Body of pancreas (tissue), 4 donors: ENCODE measurements at regions not wholly inside any gene's neighbourhood (a gene's known extent, or its start where the extent isn't known, plus 50 kb on each side); places are given as distances from the start of the nearest gene placed in this dataset.

Experiments used
- ATAC-seq: fragments of 150-250 bp; one replicate; pipeline ENCODE4 v1.9.1; 2016
- DNase-seq, 4 donors: peaks; one replicate each; pipeline ENCODE4 v3.0.0-alpha.2; 2019
- H3K27ac ChIP-seq, 4 donors: fragments of 200-600 bp; sonication (generic); 1 replicate in 3 of 4; 2 replicates in 1 of 4; pipeline versions ENCODE4 v1.5.1 to v1.6.1; 2016 to 2019; ENCODE audit warnings: mild to moderate bottlenecking in 1 of 4, mixed read lengths in 1 of 4, moderate library complexity in 1 of 4
- H3K27me3 ChIP-seq, 2 donors: fragments of 200-600 bp; sonication (generic); one replicate each; pipeline ENCODE4 v1.6.0; 2016; ENCODE audit warnings: mild to moderate bottlenecking in 1 of 2
- H3K36me3 ChIP-seq, 2 donors: fragments of 200-600 bp; sonication (generic); replicated peaks in 1 of 2; 2 replicates each; pipeline ENCODE4 v1.5.1; 2016; ENCODE audit warnings: low read depth in 2 of 2; ENCODE audit not compliant: insufficient read depth in 1 of 2
- H3K4me1 ChIP-seq: fragments of 200-600 bp; sonication (generic); one replicate; pipeline ENCODE4 v1.6.0; 2016
- H3K4me3 ChIP-seq, 2 donors: fragments of 200-600 bp; sonication (generic); 1 replicate in 1 of 2; 2 replicates in 1 of 2; pipeline ENCODE4 v1.5.1; 2016 to 2019
- H3K9me3 ChIP-seq, 3 donors: fragments of 200-600 bp; sonication (generic); 1 replicate in 2 of 3; 2 replicates in 1 of 3; pipeline ENCODE4 v1.5.1; 2016
- CTCF ChIP-seq, 7 experiments: fragments of 450-650 bp in 4 of 7; fragments of 200-600 bp in 3 of 7; sonication (generic) in 3 of 7; IDR thresholded peaks; one replicate each; pipeline ENCODE4 v1.5.1; 2016 to 2019; ENCODE audit warnings: antibody characterized with exemption in 7 of 7
- POLR2A ChIP-seq, 3 donors: fragments of 450-650 bp; IDR thresholded peaks; one replicate each; pipeline ENCODE4 v1.6.1; 2016; ENCODE audit warnings: antibody characterized with exemption in 3 of 3, mild to moderate bottlenecking in 2 of 3
- WGBS, 2 donors: methylation state at CpG; one replicate each; pipeline ENCODE4 v1.1.5; 2017; 5-methylcytosine and 5-hydroxymethylcytosine counted together
- intact Hi-C: fragments of 100-400 bp; cut with DNase I; formaldehyde crosslinking; loops from one replicate; pipeline ENCODE4 v1.15.1; 2023

GRCh38 chr1:209094384-209094783 is 489.1 kb upstream of the CAMK1G start:
- H3K9me3 ChIP-seq, result no peaks in the 10 kb centered on the region
- peaks cover 5% of the 10 kb centered on the region for H3K4me1 ChIP-seq
- no peak for DNase-seq
- no peak overlapping the region for H3K4me3 ChIP-seq
- no peaks in the 10 kb centered on the region for H3K36me3 ChIP-seq
- no peak for ATAC-seq
- no peaks in the 10 kb centered on the region for H3K27me3 ChIP-seq
- intact Hi-C loops, result no loop called here
- H3K27ac ChIP-seq, result no peak overlapping the region
- no peak for TF ChIP-seq CTCF (IDR thresholded peaks at IDR 0.05)
- TF ChIP-seq POLR2A (IDR thresholded peaks at IDR 0.05), result no peak

GRCh38 chr1:209095627-209096595 is 487.6 kb upstream of the CAMK1G start:
- Histone ChIP-seq H3K4me1 (peaks cover 5% of the 10 kb centered on the region), H3K27ac (no peak overlapping the region), H3K27me3 (no peaks in the 10 kb centered on the region), H3K9me3 (no peaks in the 10 kb centered on the region), H3K36me3 (no peaks in the 10 kb centered on the region), H3K4me3 (no peak overlapping the region)
- intact Hi-C loops, result no loop called here
- TF ChIP-seq POLR2A (IDR thresholded peaks at IDR 0.05) (no peak), CTCF (IDR thresholded peaks at IDR 0.05) (no peak)
- no peak for ATAC-seq
- peak in 1 of 4 donors; percentile 14 for DNase-seq
- WGBS, 2 donors, result 57 to 67% methylated on average over 9 of the region's 9 CpGs

- no peak for TF ChIP-seq CTCF (IDR thresholded peaks at IDR 0.05)
- no peak for TF ChIP-seq POLR2A (IDR thresholded peaks at IDR 0.05)
- no peaks in the 10 kb centered on the region for H3K36me3 ChIP-seq
- intact Hi-C loops, result no loop called here
- no peak overlapping the region for H3K27ac ChIP-seq
- WGBS, 2 donors, result 79 to 86% methylated on average over 5 of the region's 5 CpGs
- no peaks in the 10 kb centered on the region for H3K9me3 ChIP-seq
- H3K27me3 ChIP-seq, result no peaks in the 10 kb centered on the region
- no peak for ATAC-seq
- no peak overlapping the region for H3K4me3 ChIP-seq
- DNase-seq, result no peak
- peaks cover 5% of the 10 kb centered on the region for H3K4me1 ChIP-seq
These were observed 483.1 kb upstream of the CAMK1G start for GRCh38 chr1:209100460-209100859.

- Histone ChIP-seq H3K9me3 (no peaks in the 10 kb centered on the region), H3K27ac (no peak overlapping the region), H3K36me3 (no peaks in the 10 kb centered on the region), H3K27me3 (no peaks in the 10 kb centered on the region), H3K4me3 (no peak overlapping the region), H3K4me1 (peaks cover under 1% of the 10 kb centered on the region)
- DNase-seq (no peak), ATAC-seq (no peak)
- no peak for TF ChIP-seq CTCF (IDR thresholded peaks at IDR 0.05)
- no peak for TF ChIP-seq POLR2A (IDR thresholded peaks at IDR 0.05)
- WGBS, 2 donors, result 87 to 88% methylated on average over 5 of the region's 5 CpGs
- intact Hi-C loops, result no loop called here
These were observed 482.4 kb upstream of the CAMK1G start for GRCh38 chr1:209101106-209101505.

- Histone ChIP-seq H3K9me3 (no peaks in the 10 kb centered on the region), H3K4me1 (no peaks in the 10 kb centered on the region), H3K27me3 (no peaks in the 10 kb centered on the region), H3K36me3 (no peaks in the 10 kb centered on the region), H3K27ac (no peak overlapping the region), H3K4me3 (no peak overlapping the region)
- WGBS, 2 donors, result 58 to 60% methylated on average over 4 of the region's 4 CpGs
- DNase-seq, result no peak
- TF ChIP-seq POLR2A (IDR thresholded peaks at IDR 0.05) (no peak), CTCF (IDR thresholded peaks at IDR 0.05) (no peak)
- intact Hi-C loops, result no loop called here
- no peak for ATAC-seq
These were observed 481.4 kb upstream of the CAMK1G start for GRCh38 chr1:209102120-209102519.
